Suprapubic skin (tissue), 4 donors: ENCODE measurements at regions not wholly inside any gene's neighbourhood (a gene's known extent, or its start where the extent isn't known, plus 50 kb on each side); places are given as distances from the start of the nearest gene placed in this dataset.

ENCODE experiments used
- CTCF ChIP-seq, 2 donors: fragments of 200-600 bp in 1 of 2; fragments of 450-650 bp in 1 of 2; sonication (generic) in 1 of 2; IDR thresholded peaks; one replicate each; pipeline ENCODE4 v1.5.1; 2016 to 2019; ENCODE audit warnings: antibody characterized with exemption in 2 of 2, mild to moderate bottlenecking in 1 of 2, moderate library complexity in 1 of 2
- EP300 ChIP-seq: sonication (generic); formaldehyde crosslinking; IDR thresholded peaks from one replicate; pipeline ENCODE4 v1.6.1; 2017; ENCODE audit warnings: antibody characterized with exemption
- POLR2A ChIP-seq, 2 donors: fragments of 450-650 bp; IDR thresholded peaks; one replicate each; pipeline ENCODE4 v1.6.1; 2017; ENCODE audit warnings: antibody characterized with exemption in 2 of 2, mild to moderate bottlenecking in 2 of 2, moderate library complexity in 2 of 2
- POLR2AphosphoS5 ChIP-seq, 3 donors: sonication (generic); formaldehyde crosslinking; IDR thresholded peaks; one replicate each; pipeline ENCODE4 v1.6.1; 2017; ENCODE audit warnings: antibody characterized with exemption in 3 of 3

- TF ChIP-seq POLR2AphosphoS5 (IDR thresholded peaks at IDR 0.05) (no peak), CTCF (IDR thresholded peaks at IDR 0.05) (no peak), POLR2A (IDR thresholded peaks at IDR 0.05) (no peak), EP300 (no peak)
Measured at GRCh38 chr3:13135251-13135810, 62.1 kb upstream of the IQSEC1 start.
